Caco-2 (cell line): ENCODE measurements at regions not wholly inside any gene's neighbourhood (a gene's known extent, or its start where the extent isn't known, plus 50 kb on each side); places are given as distances from the start of the nearest gene placed in this dataset.

Experiments
- BruUV-seq: library from RNA; stranded (reverse); fragments of 400-500 nt; replicated peaks from 2 replicates; lab custom pipeline; 2021; lab: Mats Ljungman, UMichigan
- CTCF ChIA-PET: fragments of 300-600 bp; sonication (Branson Sonifier 250); formaldehyde crosslinking; loops from one replicate; lab custom pipeline; 2022; ENCODE audit warnings: antibody characterized with exemption; lab: Charles Lee
- POLR2A ChIA-PET: fragments of 300-600 bp; sonication (Branson Sonifier 250); formaldehyde crosslinking; loops from one replicate; lab custom pipeline; 2022; ENCODE audit warnings: antibody characterized with exemption; lab: Charles Lee
- DNase-seq, 2 experiments: peaks; one replicate each; pipeline versions ENCODE4 v3.0.0 to v3.0.0-alpha.2; 2020 to 2022
- H3K27me3 ChIP-seq: replicated peaks from 2 replicates; pipeline ENCODE4 v1.6.0; 2011; ENCODE audit warnings: low read length; ENCODE audit not compliant: control insufficient read depth, insufficient read depth
- H3K36me3 ChIP-seq: 2 replicates; pipeline ENCODE4 v1.5.1; 2011; ENCODE audit warnings: low read length; ENCODE audit not compliant: control insufficient read depth, insufficient read depth
- H3K4me1 ChIP-seq: fragments of 250-450 bp; sonication (Bioruptor Pico); 2 replicates; pipeline ENCODE4 v1.5.1; 2020; ENCODE audit warnings: mild to moderate bottlenecking
- H3K4me3 ChIP-seq: 2 replicates; pipeline ENCODE4 v1.5.1; 2011; ENCODE audit warnings: low read depth, mild to moderate bottlenecking, control low read depth, low read length
- H3K9me3 ChIP-seq: fragments of 250-450 bp; sonication (Bioruptor Pico); 2 replicates; pipeline ENCODE4 v1.5.1; 2020; ENCODE audit warnings: mild to moderate bottlenecking, moderate library complexity
- H3K27ac Mint-ChIP-seq: one replicate; pipeline ENCODE4 v1.8.0; 2022; ENCODE audit warnings: mixed read lengths; ENCODE audit not compliant: unreplicated experiment
- H3K27me3 Mint-ChIP-seq: one replicate; pipeline ENCODE4 v1.8.0; 2022; ENCODE audit warnings: mixed read lengths; ENCODE audit not compliant: insufficient read depth, unreplicated experiment
- H3K36me3 Mint-ChIP-seq: one replicate; pipeline ENCODE4 v1.8.0; 2022; ENCODE audit warnings: mild to moderate bottlenecking, mixed read lengths; ENCODE audit not compliant: insufficient read depth, unreplicated experiment
- H3K4me1 Mint-ChIP-seq: one replicate; pipeline ENCODE4 v1.8.0; 2022; ENCODE audit warnings: low read depth, mixed read lengths; ENCODE audit not compliant: unreplicated experiment
- H3K4me3 Mint-ChIP-seq: one replicate; pipeline ENCODE4 v1.8.0; 2022; ENCODE audit warnings: mild to moderate bottlenecking, moderate library complexity, mixed read lengths; ENCODE audit not compliant: unreplicated experiment
- H3K9me3 Mint-ChIP-seq: one replicate; pipeline ENCODE4 v1.8.0; 2022; ENCODE audit warnings: mixed read lengths; ENCODE audit not compliant: unreplicated experiment
- CTCF ChIP-seq, 2 experiments: fragments of 200-600 bp in 1 of 2; IDR thresholded peaks; 1 replicate in 1 of 2; 2 replicates in 1 of 2; pipeline versions ENCODE4 v1.5.1 to v1.8.0; 2011 to 2022; ENCODE audit warnings: antibody characterized with exemption in 1 of 2, control low read depth in 1 of 2, inconsistent platforms in 1 of 2, low read depth in 1 of 2, low read length in 1 of 2, mild to moderate bottlenecking in 1 of 2, moderate library complexity in 1 of 2; ENCODE audit not compliant: insufficient read depth in 1 of 2, severe bottlenecking in 1 of 2, unreplicated experiment in 1 of 2
- intact Hi-C: fragments of 100-400 bp; cut with micrococcal nuclease; formaldehyde crosslinking; loops from one replicate; pipeline ENCODE4 v1.10.0; 2022; ENCODE audit not compliant: unreplicated experiment

DNA sequence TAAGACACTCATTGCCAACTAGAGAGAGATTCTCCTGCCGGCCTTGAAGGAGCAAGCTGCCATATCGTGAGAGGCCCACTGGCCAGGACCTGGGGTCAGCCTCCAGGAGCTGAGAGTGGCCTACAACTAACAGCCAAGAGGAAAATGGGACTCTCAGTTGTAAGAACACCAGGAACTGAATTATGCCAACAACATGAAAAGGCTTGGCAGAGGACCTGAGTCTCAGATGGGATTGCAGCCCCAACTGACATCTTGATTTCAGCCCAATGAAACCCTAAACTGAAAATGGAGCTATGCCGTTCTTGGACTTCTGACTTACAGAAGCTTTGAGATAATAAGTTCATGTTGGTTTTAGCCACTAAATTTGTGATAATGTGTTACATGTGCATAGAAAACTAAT lies 193.5 kb upstream of the LRFN2 start:
- TF ChIP-seq CTCF (IDR thresholded peaks at IDR 0.05; ENCODE audit: insufficient read depth in 1 of 2, low read depth in 1 of 2, low read length in 1 of 2, severe bottlenecking in 1 of 2, unreplicated experiment in 1 of 2) = no peak
- DNase-seq = no peak
- Mint-ChIP-seq H3K9me3 (no peaks in the 10 kb centered on the region), H3K4me3 (no peak overlapping the region), H3K27me3 (peaks cover 4% of the 10 kb centered on the region), H3K4me1 (no peaks in the 10 kb centered on the region), H3K36me3 (no peaks in the 10 kb centered on the region), H3K27ac (no peak overlapping the region)
- H3K4me3 ChIP-seq = no peak overlapping the region
- no peaks in the 10 kb centered on the region for H3K36me3 ChIP-seq
- no peaks in the 10 kb centered on the region for H3K9me3 ChIP-seq
- POLR2A ChIA-PET = no interaction called here
- CTCF ChIA-PET = no interaction called here
- intact Hi-C loops = no loop called here
- H3K4me1 ChIP-seq = no peaks in the 10 kb centered on the region
- BruUV-seq = no TSS peak
- no peaks in the 10 kb centered on the region for H3K27me3 ChIP-seq

GRCh38 chr6:40779409-40779808 lies 192.2 kb upstream of the LRFN2 start:
- peaks cover 7% of the 10 kb centered on the region for H3K27me3 Mint-ChIP-seq

DNA sequence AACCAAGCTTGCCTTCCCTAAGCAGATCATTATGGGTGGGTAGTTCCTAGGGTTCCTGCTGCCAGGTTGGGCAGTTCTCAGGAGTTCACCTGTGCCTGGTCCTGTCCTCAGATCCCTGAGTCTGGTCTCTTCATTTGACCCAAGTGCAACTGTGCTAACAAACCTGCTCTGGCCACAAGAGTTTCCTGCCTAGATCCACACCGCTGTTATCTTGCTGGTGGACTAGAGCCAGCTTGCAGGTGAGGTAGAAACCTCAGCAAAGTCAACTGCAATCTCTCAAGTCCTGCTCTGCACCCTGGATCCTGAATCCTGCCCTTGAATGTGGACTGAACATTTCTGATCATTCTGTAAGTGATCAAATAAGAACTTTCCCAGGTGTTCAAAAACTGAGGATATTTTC lies 191.8 kb upstream of the LRFN2 start:
- H3K4me3 Mint-ChIP-seq = no peak overlapping the region
- H3K36me3 Mint-ChIP-seq = no peaks in the 10 kb centered on the region
- no peaks in the 10 kb centered on the region for H3K9me3 Mint-ChIP-seq
- BruUV-seq = no TSS peak
- Histone ChIP-seq H3K9me3 (no peaks in the 10 kb centered on the region), H3K4me1 (no peaks in the 10 kb centered on the region), H3K4me3 (no peak overlapping the region), H3K27me3 (no peaks in the 10 kb centered on the region), H3K36me3 (no peaks in the 10 kb centered on the region)
- TF ChIP-seq CTCF (IDR thresholded peaks at IDR 0.05; ENCODE audit: insufficient read depth in 1 of 2, low read depth in 1 of 2, low read length in 1 of 2, severe bottlenecking in 1 of 2, unreplicated experiment in 1 of 2) = no peak
- H3K4me1 Mint-ChIP-seq = no peaks in the 10 kb centered on the region
- H3K27ac Mint-ChIP-seq = no peak overlapping the region
- peaks cover 7% of the 10 kb centered on the region for H3K27me3 Mint-ChIP-seq
- POLR2A ChIA-PET = no interaction called here
- intact Hi-C loops = no loop called here
- no peak for DNase-seq
- CTCF ChIA-PET = interaction anchor here (1.5 kb wide), 1 partner anchor 66 kb away, joined by 3 read pairs; no protein-coding TSS in a partner anchor

More at GRCh38 chr6:40779409-40779808, 192.2 kb upstream of the LRFN2 start:
- no peak overlapping the region for H3K4me3 Mint-ChIP-seq
- Histone ChIP-seq H3K9me3 (no peaks in the 10 kb centered on the region), H3K4me1 (no peaks in the 10 kb centered on the region), H3K36me3 (no peaks in the 10 kb centered on the region), H3K27me3 (no peaks in the 10 kb centered on the region), H3K4me3 (no peak overlapping the region)
- H3K36me3 Mint-ChIP-seq = no peaks in the 10 kb centered on the region
- DNase-seq = no peak
- no peaks in the 10 kb centered on the region for H3K4me1 Mint-ChIP-seq
- intact Hi-C loops = no loop called here
- BruUV-seq = no TSS peak
- ChIA-PET CTCF (interaction anchor here (1.5 kb wide), 1 partner anchor 66 kb away, joined by 3 read pairs; no protein-coding TSS in a partner anchor), POLR2A (no interaction called here)
- no peak for TF ChIP-seq CTCF (IDR thresholded peaks at IDR 0.05; ENCODE audit: insufficient read depth in 1 of 2, low read depth in 1 of 2, low read length in 1 of 2, severe bottlenecking in 1 of 2, unreplicated experiment in 1 of 2)
- no peaks in the 10 kb centered on the region for H3K9me3 Mint-ChIP-seq
- no peak overlapping the region for H3K27ac Mint-ChIP-seq
